HK-2 (cell line): ENCODE measurements at regions not wholly inside any gene's neighbourhood (a gene's known extent, or its start where the extent isn't known, plus 50 kb on each side); places are given as distances from the start of the nearest gene placed in this dataset.
A peak's percentile ranks its signal among the peaks of the same experiment; 100 is the strongest.

Experiments used
- DNase-seq: peaks from one replicate; pipeline ENCODE4 v3.0.0-alpha.2; 2018; ENCODE audit not compliant: unreplicated experiment

GRCh38 chr3:76687019-76687418 is 352.9 kb upstream of the ROBO2 start:
- no peak for DNase-seq

- peak; percentile 13 for DNase-seq
These were observed 345.8 kb upstream of the ROBO2 start for GRCh38 chr3:76694063-76694462.

- DNase-seq: no peak
These were observed 341.7 kb upstream of the ROBO2 start for GRCh38 chr3:76698136-76698706.

- DNase-seq: no peak
These were observed 340.1 kb upstream of the ROBO2 start for GRCh38 chr3:76699846-76700245.

- DNase-seq: no peak
These were observed 339.6 kb upstream of the ROBO2 start for GRCh38 chr3:76700323-76700722.

- DNase-seq: no peak
These were observed 337.2 kb upstream of the ROBO2 start for GRCh38 chr3:76702676-76703075.

- no peak for DNase-seq
These were observed 324.5 kb upstream of the ROBO2 start for GRCh38 chr3:76715426-76715825.

GRCh38 chr3:76723366-76723765 is 316.5 kb upstream of the ROBO2 start:
- DNase-seq: no peak

GRCh38 chr3:76724075-76724474 is 315.8 kb upstream of the ROBO2 start:
- no peak for DNase-seq

GRCh38 chr3:76724706-76725105 is 315.2 kb upstream of the ROBO2 start:
- no peak for DNase-seq

GRCh38 chr3:76726034-76726433 is 313.9 kb upstream of the ROBO2 start:
- no peak for DNase-seq

GRCh38 chr3:76728426-76728825 is 311.5 kb upstream of the ROBO2 start:
- no peak for DNase-seq

GRCh38 chr3:76731471-76731870 is 308.4 kb upstream of the ROBO2 start:
- no peak for DNase-seq

- no peak for DNase-seq
These were observed 306.7 kb upstream of the ROBO2 start for GRCh38 chr3:76733073-76733759.

- no peak for DNase-seq
These were observed 304.7 kb upstream of the ROBO2 start for GRCh38 chr3:76735152-76735551.

- DNase-seq: no peak
These were observed 286.3 kb upstream of the ROBO2 start for GRCh38 chr3:76753599-76753998.

- no peak for DNase-seq
These were observed 285.7 kb upstream of the ROBO2 start for GRCh38 chr3:76754247-76754646.

GRCh38 chr3:76756577-76756976 is 283.3 kb upstream of the ROBO2 start:
- DNase-seq: no peak

- DNase-seq: no peak
These were observed 279.6 kb upstream of the ROBO2 start for GRCh38 chr3:76760336-76760735.

- DNase-seq: peak; percentile 1
These were observed 274.4 kb upstream of the ROBO2 start for GRCh38 chr3:76765511-76765910.

- DNase-seq: no peak
These were observed 271.0 kb upstream of the ROBO2 start for GRCh38 chr3:76768912-76769311.

GRCh38 chr3:76776927-76777326 is 263.0 kb upstream of the ROBO2 start:
- no peak for DNase-seq

GRCh38 chr3:76788206-76788605 is 251.7 kb upstream of the ROBO2 start:
- no peak for DNase-seq

- DNase-seq: no peak
These were observed 250.7 kb upstream of the ROBO2 start for GRCh38 chr3:76789237-76789636.
